HepG2 (cell line): ENCODE measurements at regions not wholly inside any gene's neighbourhood (a gene's known extent, or its start where the extent isn't known, plus 50 kb on each side); places are given as distances from the start of the nearest gene placed in this dataset.

Experiments
- ATAC-seq: fragments of 200-7000 bp; cut with Tn5 transposase; 3 replicates; pipeline ENCODE4 v1.9.1; 2020; ENCODE audit warnings: mild to moderate bottlenecking, moderate library complexity
- BruUV-seq: library from RNA; stranded (reverse); fragments of 400-500 nt; replicated peaks from 2 replicates; lab custom pipeline; 2021; lab: Mats Ljungman, UMichigan
- CTCF ChIA-PET: fragments of 300-600 bp; formaldehyde crosslinking; extraction: SDS; loops from one replicate; lab custom pipeline; 2021; ENCODE audit warnings: low total read pairs, inconsistent platforms, low intra/inter-chr PET ratio; lab: Yijun Ruan, JAX
- POLR2A ChIA-PET: fragments of 350-600 bp; sonication (Branson Sonifier 250); formaldehyde crosslinking; loops from one replicate; lab custom pipeline; 2020; ENCODE audit warnings: antibody characterized with exemption, inconsistent platforms; lab: Yijun Ruan, JAX
- DNase-seq: peaks from one replicate; pipeline ENCODE4 v3.0.0-alpha.2; 2015; ENCODE audit warnings: low spot score
- FAIRE-seq: peaks from 3 replicates; lab custom pipeline; 2011; peaks lifted over from hg19 to GRCh38; lab: Jason Lieb, UNC
- H2AFZ ChIP-seq: one replicate; pipeline ENCODE4 v1.6.1; 2011; ENCODE audit warnings: low read length, inconsistent platforms
- H3K27ac ChIP-seq: fragments of 300-600 bp; 3 replicates; pipeline ENCODE4 v1.8.0; 2011; ENCODE audit warnings: mixed run types, mild to moderate bottlenecking, mixed read lengths, low read length, inconsistent platforms; ENCODE audit not compliant: insufficient read depth; ENCODE audit errors: extremely low read length
- H3K27me3 ChIP-seq, 2 experiments: fragments of 200-600 bp in 1 of 2; 2 replicates in 1 of 2; 3 replicates in 1 of 2; pipeline versions ENCODE4 v1.6.0 to v1.8.0; 2011; ENCODE audit warnings: low read length in 2 of 2, mild to moderate bottlenecking in 2 of 2, moderate library complexity in 2 of 2, inconsistent platforms in 1 of 2; ENCODE audit not compliant: insufficient read depth in 2 of 2, control insufficient read depth in 1 of 2
- H3K36me3 ChIP-seq, 2 experiments: fragments of 200-600 bp in 1 of 2; replicated peaks in 1 of 2; 2 replicates in 1 of 2; 3 replicates in 1 of 2; pipeline versions ENCODE4 v1.5.1 to v1.8.0; 2011; ENCODE audit warnings: low read length in 2 of 2, inconsistent platforms in 1 of 2; ENCODE audit not compliant: insufficient read depth in 2 of 2, control insufficient read depth in 1 of 2
- H3K4me1 ChIP-seq: 2 replicates; pipeline ENCODE4 v1.5.1; 2012; ENCODE audit warnings: low read length, inconsistent platforms; ENCODE audit not compliant: insufficient read depth
- H3K4me2 ChIP-seq: 2 replicates; pipeline ENCODE4 v1.6.0; 2011; ENCODE audit warnings: low read depth, low read length, inconsistent platforms
- H3K4me3 ChIP-seq, 3 experiments: fragments of 200-600 bp in 1 of 3; sonication (generic), shearing (Covaris generic) in 1 of 3; replicated peaks in 1 of 3; 2 replicates each; pipeline ENCODE4 v1.5.1; 2011 to 2016; ENCODE audit warnings: low read length in 3 of 3, inconsistent platforms in 2 of 3, low read depth in 2 of 3, mild to moderate bottlenecking in 2 of 3, control low read depth in 1 of 3, mixed read lengths in 1 of 3; ENCODE audit not compliant: insufficient read depth in 1 of 3
- H3K79me2 ChIP-seq: one replicate; pipeline ENCODE4 v1.6.1; 2011; ENCODE audit warnings: low read length, inconsistent platforms; ENCODE audit not compliant: insufficient read depth
- H3K9ac ChIP-seq: 2 replicates; pipeline ENCODE4 v1.6.0; 2011; ENCODE audit warnings: mild to moderate bottlenecking, low read depth, low read length, inconsistent platforms; ENCODE audit not compliant: insufficient read depth
- H3K9me3 ChIP-seq: 2 replicates; pipeline ENCODE4 v1.5.1; 2012; ENCODE audit warnings: mild to moderate bottlenecking, low read length
- H4K20me1 ChIP-seq: 2 replicates; pipeline ENCODE4 v1.6.0; 2011; ENCODE audit warnings: inconsistent platforms, mild to moderate bottlenecking, low read length, moderate library complexity; ENCODE audit not compliant: insufficient read depth
- DNMT3B ChIP-seq: conservative IDR thresholded peaks from 2 replicates; pipeline ENCODE4 v1.6.1; 2016; ENCODE audit warnings: missing biosample characterization, control low read depth
- PHF21A ChIP-seq: sonication (generic); formaldehyde crosslinking; IDR thresholded peaks from 2 replicates; pipeline ENCODE4 v1.5.0; 2020; ENCODE audit warnings: mild to moderate bottlenecking, missing genetic modification reagents
- SOX6 ChIP-seq, 2 experiments: fragments of 450-650 bp in 1 of 2; sonication (generic) in 1 of 2; formaldehyde crosslinking in 1 of 2; IDR thresholded peaks; 2 replicates each; pipeline versions ENCODE4 v1.4.0 to v1.6.1; 2017 to 2020; ENCODE audit warnings: antibody characterized with exemption in 1 of 2, mild to moderate bottlenecking in 1 of 2, missing genetic modification reagents in 1 of 2
- ZBTB33 ChIP-seq: sonication (generic); formaldehyde crosslinking; IDR thresholded peaks from 2 replicates; pipeline ENCODE4 v1.4.0; 2020; ENCODE audit warnings: missing genetic modification reagents
- ZFAT ChIP-seq: sonication (generic); formaldehyde crosslinking; conservative IDR thresholded peaks from 2 replicates; pipeline ENCODE4 v1.8.1; 2023; ENCODE audit warnings: missing genetic modification reagents, inconsistent platforms
- ZNF180 ChIP-seq: sonication (generic); formaldehyde crosslinking; IDR thresholded peaks from 2 replicates; pipeline ENCODE4 v1.4.0; 2020; ENCODE audit warnings: low read depth, missing genetic modification reagents, borderline replicate concordance
- WGBS: methylation state at CpG from one replicate; pipeline ENCODE4 v1.1.6; 2017; ENCODE audit warnings: low lambda C conversion rate; 5-methylcytosine and 5-hydroxymethylcytosine counted together
- in situ Hi-C: cut with HindIII; loops from 2 replicates; pipeline ENCODE4 v1.10.0; 2017; ENCODE audit warnings: low pct_unique_long_range_greater_than_20kb; ENCODE audit not compliant: extremely low pct_ligation_motif_present
- intact Hi-C: fragments of 100-400 bp; cut with micrococcal nuclease; formaldehyde crosslinking; loops from one replicate; pipeline ENCODE4 v1.10.0; 2022; ENCODE audit not compliant: unreplicated experiment

GRCh38 chr3:120524171-120524923 lies 71.8 kb upstream of the NDUFB4 start:
- H2AFZ ChIP-seq = no peak overlapping the region
- CTCF ChIA-PET = no interaction called here
- no peak for ATAC-seq
- intact Hi-C loops = no loop called here
- H3K36me3 ChIP-seq = no peaks in the 10 kb centered on the region
- H3K4me2 ChIP-seq = no peak overlapping the region
- no peak for TF ChIP-seq SOX6 (IDR thresholded peaks at IDR 0.05)
- no peak for TF ChIP-seq SOX6 (CRISPR knock-in tag; IDR thresholded peaks at IDR 0.05)
- TF ChIP-seq ZNF180 (CRISPR knock-in tag) = no peak
- no peak for TF ChIP-seq ZBTB33 (CRISPR knock-in tag)
- TF ChIP-seq DNMT3B (CRISPR knock-in tag) = no peak
- no peak for TF ChIP-seq PHF21A (CRISPR knock-in tag)
- no peak for TF ChIP-seq ZFAT
- H3K4me3 ChIP-seq = no peak overlapping the region
- in situ Hi-C loops = no loop called here
- H4K20me1 ChIP-seq = no peaks in the 10 kb centered on the region
- H3K27ac ChIP-seq = no peak overlapping the region
- H3K4me1 ChIP-seq = no peaks in the 10 kb centered on the region
- no peak overlapping the region for H3K9ac ChIP-seq
- no peak for DNase-seq
- no peaks in the 10 kb centered on the region for H3K79me2 ChIP-seq
- no peaks in the 10 kb centered on the region for H3K9me3 ChIP-seq
- BruUV-seq = no TSS peak
- WGBS = 41% methylated on average over 5 of the region's 5 CpGs
- no peaks in the 10 kb centered on the region; a peak in 1 of 5 replicates for H3K27me3 ChIP-seq
- POLR2A ChIA-PET = no interaction called here
- no peak for FAIRE-seq
